ENCODE measurements at regions not wholly inside any gene's neighbourhood (a gene's known extent, or its start where the extent isn't known, plus 50 kb on each side); places are given as distances from the start of the nearest gene placed in this dataset.
"Not testable (repeated sequence)": the region's sequence is repeated elsewhere in the genome, so short reads cannot be mapped to it uniquely, and the experiment has no call there.

- ATAC-seq (no peak), DNase-seq (ENCODE audit: low read depth, low spot score) (no peak), FAIRE-seq (no peak)
- no peaks in the 10 kb centered on the region for H4K20me1 ChIP-seq (ENCODE audit: control insufficient read depth, insufficient read depth)
- CTCF ChIA-PET = no interaction called here
- SMC1A ChIA-PET (ENCODE audit: uncharacterized antibody, unreplicated experiment) = interaction anchor here (0.8 to 1.0 kb wide), 2 partner anchors 8 to 259 kb away, joined by 3 read pairs; no protein-coding TSS in a partner anchor
- no TSS peak for BruUV-seq (replicated peaks)
- no peaks in the 10 kb centered on the region for H3K4me1 ChIP-seq (ENCODE audit: control insufficient read depth, insufficient read depth, low read length)
- no peaks in the 10 kb centered on the region for H3K79me2 ChIP-seq (ENCODE audit: control insufficient read depth, insufficient read depth, low read length)
- in situ Hi-C loops (cut with MboI) = no loop called here
- no peak overlapping the region for H3K4me2 ChIP-seq (ENCODE audit: control insufficient read depth, insufficient read depth)
- no peaks in the 10 kb centered on the region for H3K27me3 ChIP-seq (replicated peaks in 1 of 2; ENCODE audit: control insufficient read depth in 2 of 2, insufficient read depth in 2 of 2, low read length in 1 of 2)
- H3K27ac ChIP-seq (ENCODE audit: control insufficient read depth, insufficient read depth) = no peak overlapping the region
- H2AFZ ChIP-seq (ENCODE audit: control insufficient read depth, low read depth, low read length) = no peak overlapping the region
- POLR2A ChIA-PET = no interaction called here
- RAD21 ChIA-PET (ENCODE audit: unreplicated experiment) = no interaction called here
- WGBS (ENCODE audit: insufficient coverage, insufficient replicate concordance, low lambda C conversion rate, missing lambda C conversion rate) = 23% methylated on average over 2 of the region's 2 CpGs
- H3K9ac ChIP-seq (ENCODE audit: control insufficient read depth, insufficient read depth, low read length) = no peak overlapping the region
- no peak overlapping the region for H3K4me3 ChIP-seq
- TF ChIP-seq ZNF622 (IDR thresholded peaks at IDR 0.05) = no peak
- H3K36me3 ChIP-seq (ENCODE audit: control insufficient read depth in 2 of 2, insufficient read depth in 2 of 2, low read length in 1 of 2) = no peaks in the 10 kb centered on the region
- no peaks in the 10 kb centered on the region for H3K9me3 ChIP-seq (replicated peaks; ENCODE audit: control insufficient read depth, insufficient read depth, low read length)
- intact Hi-C loops (cut with micrococcal nuclease; ENCODE audit: unreplicated experiment) = no loop called here
Measured at GRCh38 chr6:67935976-67936477, 699.1 kb upstream of the ADGRB3 start.

GRCh38 chr6:67933278-67933677, 701.8 kb upstream of the ADGRB3 start:
- no peaks in the 10 kb centered on the region for H4K20me1 ChIP-seq (ENCODE audit: control insufficient read depth, insufficient read depth)
- ChIA-PET RAD21 (ENCODE audit: unreplicated experiment) (interaction anchor here (0.9 to 2.2 kb wide), 7 partner anchors 13 to 381 kb away, joined by 3 to 20 read pairs (median 3); no protein-coding TSS in a partner anchor), POLR2A (no interaction called here), CTCF (interaction anchor here (0.6 to 4.0 kb wide), 18 partner anchors 11 to 625 kb away, joined by 3 to 52 read pairs (median 3); no protein-coding TSS in a partner anchor), SMC1A (ENCODE audit: uncharacterized antibody, unreplicated experiment) (interaction anchor here (0.6 to 3.7 kb wide), 10 partner anchors 115 to 381 kb away, joined by 3 to 45 read pairs (median 4); no protein-coding TSS in a partner anchor)
- no peak overlapping the region for H3K27ac ChIP-seq (ENCODE audit: control insufficient read depth, insufficient read depth)
- DNase-seq (ENCODE audit: low read depth, low spot score) (no peak), ATAC-seq (peak; percentile 88), FAIRE-seq (no peak)
- H3K4me1 ChIP-seq (ENCODE audit: control insufficient read depth, insufficient read depth, low read length) = no peaks in the 10 kb centered on the region
- no peaks in the 10 kb centered on the region for H3K27me3 ChIP-seq (replicated peaks in 1 of 2; ENCODE audit: control insufficient read depth in 2 of 2, insufficient read depth in 2 of 2, low read length in 1 of 2)
- H3K79me2 ChIP-seq (ENCODE audit: control insufficient read depth, insufficient read depth, low read length) = no peaks in the 10 kb centered on the region
- TF ChIP-seq SMC3 (IDR thresholded peaks at IDR 0.05; ENCODE audit: borderline replicate concordance, low read length) (peak; percentile 56; the same call in 1 of the 2 replicates), RAD21 (IDR thresholded peaks at IDR 0.05; ENCODE audit: insufficient read depth, low read depth, low read length) (peak; percentile 68), BCL11A (IDR thresholded peaks at IDR 0.05; ENCODE audit: low read depth, low read length) (no peak), CTCF (IDR thresholded peaks at IDR 0.05 in 2 of 3, conservative IDR thresholded peaks at IDR 0.05 in 1 of 3; ENCODE audit: control insufficient read depth in 2 of 3, extremely low read depth in 1 of 3, insufficient read depth in 1 of 3, low read depth in 3 of 3, low read length in 3 of 3) (peak; percentile 21 to 41 (median 32); a peak in 4 of 6 replicates)
- H3K9me3 ChIP-seq (replicated peaks; ENCODE audit: control insufficient read depth, insufficient read depth, low read length) = no peaks in the 10 kb centered on the region
- H3K4me2 ChIP-seq (ENCODE audit: control insufficient read depth, insufficient read depth) = no peak overlapping the region
- BruUV-seq (replicated peaks) = no TSS peak
- H3K36me3 ChIP-seq (ENCODE audit: control insufficient read depth in 2 of 2, insufficient read depth in 2 of 2, low read length in 1 of 2) = no peaks in the 10 kb centered on the region
- no peak overlapping the region for H3K9ac ChIP-seq (ENCODE audit: control insufficient read depth, insufficient read depth, low read length)
- WGBS (ENCODE audit: insufficient coverage, insufficient replicate concordance, low lambda C conversion rate, missing lambda C conversion rate) = 0% methylated on average over 1 of the region's 1 CpG
- no peak overlapping the region for H2AFZ ChIP-seq (ENCODE audit: control insufficient read depth, low read depth, low read length)
- intact Hi-C loops (cut with micrococcal nuclease; ENCODE audit: unreplicated experiment) = loop anchor here (1.0 to 2.0 kb wide), 3 partner anchors 263 to 382 kb away; no protein-coding TSS in a partner anchor
- H3K4me3 ChIP-seq = no peak overlapping the region
- in situ Hi-C loops (cut with MboI) = no loop called here

- H3K4me3 ChIP-seq; intact Hi-C loops (cut with micrococcal nuclease; ENCODE audit: unreplicated experiment); H3K4me1 ChIP-seq (ENCODE audit: control insufficient read depth, insufficient read depth, low read length); H3K27ac ChIP-seq (ENCODE audit: control insufficient read depth, insufficient read depth); BruUV-seq (replicated peaks); H3K27me3 ChIP-seq (replicated peaks in 1 of 2; ENCODE audit: control insufficient read depth in 2 of 2, insufficient read depth in 2 of 2, low read length in 1 of 2); RAD21 ChIA-PET (ENCODE audit: unreplicated experiment); CTCF ChIA-PET; POLR2A ChIA-PET; H3K79me2 ChIP-seq (ENCODE audit: control insufficient read depth, insufficient read depth, low read length); ATAC-seq; in situ Hi-C loops (cut with MboI); DNase-seq (ENCODE audit: low read depth, low spot score); H3K9me3 ChIP-seq (replicated peaks; ENCODE audit: control insufficient read depth, insufficient read depth, low read length); H4K20me1 ChIP-seq (ENCODE audit: control insufficient read depth, insufficient read depth); H2AFZ ChIP-seq (ENCODE audit: control insufficient read depth, low read depth, low read length); H3K36me3 ChIP-seq (ENCODE audit: control insufficient read depth in 2 of 2, insufficient read depth in 2 of 2, low read length in 1 of 2); FAIRE-seq; H3K4me2 ChIP-seq (ENCODE audit: control insufficient read depth, insufficient read depth); SMC1A ChIA-PET (ENCODE audit: uncharacterized antibody, unreplicated experiment); H3K9ac ChIP-seq (ENCODE audit: control insufficient read depth, insufficient read depth, low read length): not testable (repeated sequence)
- 45% methylated on average over 2 of the region's 3 CpGs for WGBS (ENCODE audit: insufficient coverage, insufficient replicate concordance, low lambda C conversion rate, missing lambda C conversion rate)
Measured at GRCh38 chr6:67922588-67922987, 712.5 kb upstream of the ADGRB3 start.
